Natural killer cell (primary cell): ENCODE measurements at regions not wholly inside any gene's neighbourhood (a gene's known extent, or its start where the extent isn't known, plus 50 kb on each side); places are given as distances from the start of the nearest gene placed in this dataset.

ENCODE experiments used
- ATAC-seq, 3 donors: fragments of 150-1000 bp in 2 of 3; fragments of 200-7000 bp in 1 of 3; cut with Tn5 transposase; 1 replicate in 1 of 3; 2 replicates in 2 of 3; pipeline ENCODE4 v1.10.0; 2021; ENCODE audit warnings: mild to moderate bottlenecking in 2 of 3, moderate library complexity in 2 of 3
- DNase-seq, 2 donors: peaks; one replicate each; pipeline versions ENCODE4 v3.0.0 to v3.0.0-alpha.2; 2013 to 2021; ENCODE audit warnings: mixed read lengths in 1 of 2
- H3K27ac ChIP-seq: one replicate; pipeline ENCODE4 v1.5.1; 2013; ENCODE audit warnings: mild to moderate bottlenecking, low read length
- H3K27me3 ChIP-seq: one replicate; pipeline ENCODE4 v1.6.1; 2013; ENCODE audit warnings: low read length; ENCODE audit not compliant: control insufficient read depth, insufficient read depth
- H3K36me3 ChIP-seq: one replicate; pipeline ENCODE4 v1.6.1; 2013; ENCODE audit warnings: low read length; ENCODE audit not compliant: control insufficient read depth, insufficient read depth
- H3K4me1 ChIP-seq: one replicate; pipeline ENCODE4 v1.6.1; 2013; ENCODE audit warnings: low read length; ENCODE audit not compliant: control insufficient read depth, insufficient read depth
- H3K4me3 ChIP-seq: one replicate; pipeline ENCODE4 v1.5.1; 2013; ENCODE audit warnings: low read length
- H3K9me3 ChIP-seq: one replicate; pipeline ENCODE4 v1.6.1; 2013; ENCODE audit warnings: low read length; ENCODE audit not compliant: control insufficient read depth, insufficient read depth
- H3K27ac Mint-ChIP-seq, 2 donors: one replicate each; pipeline ENCODE4 v1.8.0; 2022; ENCODE audit warnings: mild to moderate bottlenecking in 2 of 2, mixed read lengths in 2 of 2, moderate library complexity in 1 of 2
- H3K27me3 Mint-ChIP-seq, 2 donors: one replicate each; pipeline ENCODE4 v1.8.0; 2022; ENCODE audit warnings: low read depth in 2 of 2, mixed read lengths in 2 of 2
- H3K36me3 Mint-ChIP-seq: one replicate; pipeline ENCODE4 v1.8.0; 2022; ENCODE audit warnings: mixed read lengths
- H3K4me1 Mint-ChIP-seq, 2 donors: one replicate each; pipeline ENCODE4 v1.8.0; 2022; ENCODE audit warnings: mixed read lengths in 2 of 2
- H3K4me3 Mint-ChIP-seq: one replicate; pipeline ENCODE4 v1.8.0; 2022; ENCODE audit warnings: mild to moderate bottlenecking, moderate library complexity, mixed read lengths
- H3K9me3 Mint-ChIP-seq, 2 donors: one replicate each; pipeline ENCODE4 v1.8.0; 2022; ENCODE audit warnings: mixed read lengths in 2 of 2
- CTCF ChIP-seq: fragments of 200-600 bp; IDR thresholded peaks from one replicate; pipeline ENCODE4 v1.8.0; 2022; ENCODE audit warnings: antibody characterized with exemption
- WGBS: methylation state at CpG from one replicate; pipeline ENCODE4 v1.1.7; 2013; ENCODE audit warnings: missing lambda C conversion rate; ENCODE audit not compliant: insufficient coverage; 5-methylcytosine and 5-hydroxymethylcytosine counted together
- intact Hi-C: fragments of 100-400 bp; cut with micrococcal nuclease; formaldehyde crosslinking; loops from one replicate; pipeline ENCODE4 v1.14.2; 2022

GRCh38 chr13:95457294-95457693, 95.2 kb upstream of the CLDN10 start:
- Mint-ChIP-seq H3K36me3 (peaks cover 11% of the 10 kb centered on the region), H3K27me3 (no peaks in the 10 kb centered on the region), H3K4me1 (peaks cover 12 to 13% of the 10 kb centered on the region in 2 donors), H3K9me3 (peaks cover 5 to 6% of the 10 kb centered on the region in 2 donors), H3K27ac (no peak overlapping the region), H3K4me3 (no peak overlapping the region)
- DNase-seq = no peak
- intact Hi-C loops = no loop called here
- no peaks in the 10 kb centered on the region for H3K4me1 ChIP-seq
- H3K27me3 ChIP-seq = no peaks in the 10 kb centered on the region
- H3K4me3 ChIP-seq = no peak overlapping the region
- TF ChIP-seq CTCF = no peak
- 48% methylated on average over 4 of the region's 4 CpGs for WGBS
- H3K36me3 ChIP-seq = no peaks in the 10 kb centered on the region
- ATAC-seq = peak in 2 of 3 donors; percentile 29 to 54
- no peak overlapping the region for H3K27ac ChIP-seq
- H3K9me3 ChIP-seq = peaks cover 6% of the 10 kb centered on the region

DNA sequence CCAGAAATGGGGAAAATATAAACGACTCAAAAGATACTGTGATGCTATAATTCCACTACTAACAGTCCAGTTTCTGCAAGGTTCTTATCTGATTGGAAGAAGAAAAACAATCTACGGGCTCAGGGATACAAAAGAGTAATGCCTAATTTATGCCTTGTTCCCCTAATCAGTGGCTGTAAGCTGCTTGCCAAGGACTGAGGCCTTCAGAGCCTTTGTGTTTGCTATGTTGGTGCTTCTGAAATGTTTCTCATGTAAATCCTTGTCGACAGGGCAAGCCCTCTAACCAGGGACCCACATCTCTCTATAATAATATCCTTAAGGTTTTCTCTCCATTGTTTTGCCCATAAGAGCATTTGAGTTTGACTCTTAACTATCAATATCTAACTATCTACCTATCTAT, 89.7 kb upstream of the CLDN10 start:
- Mint-ChIP-seq H3K4me1 (no peaks in the 10 kb centered on the region), H3K27ac (no peak overlapping the region), H3K27me3 (no peaks in the 10 kb centered on the region), H3K4me3 (no peak overlapping the region), H3K36me3 (peaks cover 11% of the 10 kb centered on the region), H3K9me3 (peaks cover 5 to 6% of the 10 kb centered on the region in 2 donors)
- intact Hi-C loops = no loop called here
- H3K27me3 ChIP-seq = no peaks in the 10 kb centered on the region
- H3K9me3 ChIP-seq = peaks cover 6% of the 10 kb centered on the region
- H3K27ac ChIP-seq = no peak overlapping the region
- no peak for TF ChIP-seq CTCF
- DNase-seq = no peak
- WGBS = 71% methylated on average over 2 of the region's 3 CpGs
- no peak for ATAC-seq
- H3K4me1 ChIP-seq = no peaks in the 10 kb centered on the region
- H3K4me3 ChIP-seq = no peak overlapping the region
- no peaks in the 10 kb centered on the region for H3K36me3 ChIP-seq

DNA sequence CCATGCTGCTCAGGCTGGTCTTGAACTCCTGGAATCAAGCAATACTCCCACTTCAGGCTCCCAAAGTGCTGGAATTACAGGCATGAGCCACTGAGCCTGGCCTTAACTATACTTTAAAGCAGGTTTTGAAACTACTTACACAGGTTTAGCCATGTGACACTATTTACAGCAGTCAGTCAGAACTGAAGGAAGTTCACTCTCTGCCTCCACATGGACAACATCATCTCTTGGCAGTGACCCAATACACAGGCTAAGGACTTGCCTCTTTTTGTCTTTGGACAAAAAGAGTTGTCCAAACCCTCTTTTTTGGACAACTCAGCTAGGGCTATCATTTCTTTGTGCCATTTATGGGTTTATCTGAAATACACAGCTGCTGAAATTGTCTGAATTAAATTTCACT, 89.0 kb upstream of the CLDN10 start:
- H3K4me3 Mint-ChIP-seq = no peak overlapping the region
- peaks cover 5 to 6% of the 10 kb centered on the region in 2 donors for H3K9me3 Mint-ChIP-seq
- Histone ChIP-seq H3K27ac (no peak overlapping the region), H3K27me3 (no peaks in the 10 kb centered on the region), H3K9me3 (peaks cover 6% of the 10 kb centered on the region), H3K36me3 (no peaks in the 10 kb centered on the region), H3K4me3 (no peak overlapping the region), H3K4me1 (no peaks in the 10 kb centered on the region)
- no peaks in the 10 kb centered on the region for H3K27me3 Mint-ChIP-seq
- intact Hi-C loops = no loop called here
- H3K27ac Mint-ChIP-seq = no peak overlapping the region
- ATAC-seq (no peak), DNase-seq (no peak)
- H3K36me3 Mint-ChIP-seq = peaks cover 11% of the 10 kb centered on the region
- TF ChIP-seq CTCF = no peak
- H3K4me1 Mint-ChIP-seq = no peaks in the 10 kb centered on the region

DNA sequence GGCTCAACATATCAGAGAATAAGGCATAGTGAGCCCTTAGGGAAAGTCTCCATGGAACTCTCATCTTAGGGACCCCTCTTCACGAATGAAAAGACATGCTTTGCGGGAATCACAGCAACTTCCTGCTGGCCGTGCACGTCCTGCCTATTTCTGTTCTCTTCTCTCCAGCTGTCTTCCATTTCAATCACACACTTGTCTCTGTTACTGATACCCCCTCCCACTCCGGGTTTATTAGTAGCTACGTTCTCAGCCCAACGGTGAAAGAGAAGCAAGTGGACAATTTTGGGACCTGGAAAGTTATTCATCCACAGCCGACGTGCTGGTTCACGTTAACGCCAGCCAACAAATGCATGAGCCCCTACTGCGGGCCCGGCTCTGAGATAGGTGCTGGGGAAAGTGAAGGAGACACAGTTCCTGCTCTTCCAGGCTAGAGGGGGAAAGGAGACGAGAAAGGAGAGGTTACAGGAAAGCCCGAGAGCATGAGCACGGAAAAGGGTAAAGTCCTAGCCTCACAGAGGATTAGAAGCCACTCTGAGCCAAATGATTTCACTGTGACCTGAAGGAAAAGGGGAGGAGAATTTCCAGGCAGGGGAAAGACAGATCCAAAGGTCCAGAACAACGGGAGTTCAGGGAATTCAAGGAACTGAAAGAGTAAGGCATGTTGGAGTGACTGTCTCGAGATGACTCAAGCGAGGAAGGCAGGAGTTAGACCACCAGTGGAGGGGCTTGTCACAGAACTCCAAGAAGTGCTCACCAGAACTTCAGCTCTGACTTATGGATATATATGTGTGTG, 81.8 kb upstream of the CLDN10 start:
- no peak for ATAC-seq
- peaks cover 0 to 4% of the 10 kb centered on the region in 2 donors for H3K4me1 Mint-ChIP-seq

More for the DNA sequence above, 81.8 kb upstream of the CLDN10 start:
- Mint-ChIP-seq H3K36me3 (no peaks in the 10 kb centered on the region), H3K27ac (no peak overlapping the region), H3K27me3 (peaks cover 0 to 10% of the 10 kb centered on the region in 2 donors), H3K4me3 (no peak overlapping the region), H3K9me3 (no peaks in the 10 kb centered on the region)
- TF ChIP-seq CTCF = no peak
- intact Hi-C loops = no loop called here
- H3K27ac ChIP-seq = no peak overlapping the region
- 93% methylated on average over 19 of the region's 19 CpGs for WGBS
- no peaks in the 10 kb centered on the region for H3K36me3 ChIP-seq
- H3K4me3 ChIP-seq = no peak overlapping the region
- no peak for DNase-seq
- no peaks in the 10 kb centered on the region for H3K4me1 ChIP-seq
- H3K9me3 ChIP-seq = no peaks in the 10 kb centered on the region
- H3K27me3 ChIP-seq = no peaks in the 10 kb centered on the region
